DND-41 (cell line): ENCODE measurements at regions not wholly inside any gene's neighbourhood (a gene's known extent, or its start where the extent isn't known, plus 50 kb on each side); places are given as distances from the start of the nearest gene placed in this dataset.

ENCODE experiments used
- CTCF ChIP-seq: IDR thresholded peaks from 2 replicates; pipeline ENCODE4 v1.5.1; 2012; ENCODE audit warnings: borderline replicate concordance, low read length, moderate library complexity, mild to moderate bottlenecking; ENCODE audit not compliant: poor library complexity, severe bottlenecking; ENCODE audit errors: extremely low read depth
- EZH2 ChIP-seq: IDR thresholded peaks from 3 replicates; pipeline ENCODE4 v1.6.1; 2012; ENCODE audit warnings: borderline replicate concordance, low read depth, mild to moderate bottlenecking, moderate library complexity, low read length, inconsistent platforms; ENCODE audit not compliant: severe bottlenecking

GRCh38 chr3:34676436-34676835 is 878.0 kb downstream of the PDCD6IP start:
- TF ChIP-seq CTCF (no peak), EZH2 (no peak)
